GM23338 (cell line): ENCODE measurements at regions not wholly inside any gene's neighbourhood (a gene's known extent, or its start where the extent isn't known, plus 50 kb on each side); places are given as distances from the start of the nearest gene placed in this dataset.

Experiments used
- CTCF ChIP-seq, 2 experiments: fragments of 200-600 bp in 1 of 2; sonication (generic) in 1 of 2; conservative IDR thresholded peaks; 2 replicates each; pipeline versions ENCODE4 v1.5.1 to v1.6.1; 2016 to 2017; ENCODE audit warnings: antibody characterized with exemption in 2 of 2, low read depth in 2 of 2, mild to moderate bottlenecking in 2 of 2, moderate library complexity in 1 of 2
- EZH2 ChIP-seq: fragments of 200-600 bp; sonication (generic); IDR thresholded peaks from one replicate; pipeline ENCODE4 v1.8.0; 2017; ENCODE audit warnings: antibody characterized with exemption, mild to moderate bottlenecking, low read depth; ENCODE audit not compliant: unreplicated experiment
- POLR2AphosphoS5 ChIP-seq: IDR thresholded peaks from 2 replicates; pipeline ENCODE4 v1.6.1; 2016; ENCODE audit warnings: antibody characterized with exemption, low read depth
- ZNF114 ChIP-seq: fragments of 250-450 bp; sonication (Bioruptor Pico); IDR thresholded peaks from 2 replicates; pipeline ENCODE4 v1.5.0; 2020; ENCODE audit warnings: mild to moderate bottlenecking, moderate library complexity

GRCh38 chr2:176648700-176649297 is 379.6 kb downstream of the MTX2 start:
- no peak for TF ChIP-seq CTCF (conservative IDR thresholded peaks at IDR 0.05; ENCODE audit: low read depth in 2 of 2)
- TF ChIP-seq ZNF114 (CRISPR knock-in tag), result no peak
- no peak for TF ChIP-seq POLR2AphosphoS5
- TF ChIP-seq EZH2, result no peak
